ENCODE measurements at regions not wholly inside any gene's neighbourhood (a gene's known extent, or its start where the extent isn't known, plus 50 kb on each side); places are given as distances from the start of the nearest gene placed in this dataset.

GRCh38 chr7:97307521-97308108 is 190.1 kb downstream of the SDHAF3 start:
- TF ChIP-seq POLR2A (IDR thresholded peaks at IDR 0.05; ENCODE audit: extremely low read depth, insufficient read length) (no peak), CTCF (IDR thresholded peaks at IDR 0.05; ENCODE audit: low read depth, low read length) (no peak), MAX (IDR thresholded peaks at IDR 0.05; ENCODE audit: low read depth, low read length) (no peak), MYC (IDR thresholded peaks at IDR 0.05; ENCODE audit: low read depth, low read length) (no peak)

All from NB4 (cell line).